ENCODE measurements at regions not wholly inside any gene's neighbourhood (a gene's known extent, or its start where the extent isn't known, plus 50 kb on each side); places are given as distances from the start of the nearest gene placed in this dataset.

GRCh38 chr9:100674419-100675122 lies 96.7 kb downstream of the CAVIN4 start:
- DNase-seq (ENCODE audit: low read depth), result no peak

GRCh38 chr9:100679834-100680233 lies 102.0 kb downstream of the CAVIN4 start:
- H3K4me3 ChIP-seq (ENCODE audit: low read depth, low read length), result no peak overlapping the region
- DNase-seq (ENCODE audit: low read depth), result no peak
- no peak for TF ChIP-seq CTCF (conservative IDR thresholded peaks at IDR 0.05; ENCODE audit: low read depth, low read length)

More at GRCh38 chr9:100674419-100675122, 96.7 kb downstream of the CAVIN4 start:
- H3K4me3 ChIP-seq (ENCODE audit: low read depth, low read length), result no peak overlapping the region
- no peak for TF ChIP-seq CTCF (conservative IDR thresholded peaks at IDR 0.05; ENCODE audit: low read depth, low read length)

GRCh38 chr9:100686420-100686819 lies 108.5 kb downstream of the CAVIN4 start:
- DNase-seq (ENCODE audit: low read depth), result no peak
- no peak overlapping the region for H3K4me3 ChIP-seq (ENCODE audit: low read depth, low read length)
- no peak for TF ChIP-seq CTCF (conservative IDR thresholded peaks at IDR 0.05; ENCODE audit: low read depth, low read length)

GRCh38 chr9:100689635-100690034 lies 111.8 kb downstream of the CAVIN4 start:
- no peak for TF ChIP-seq CTCF (conservative IDR thresholded peaks at IDR 0.05; ENCODE audit: low read depth, low read length)
- no peak overlapping the region for H3K4me3 ChIP-seq (ENCODE audit: low read depth, low read length)
- no peak for DNase-seq (ENCODE audit: low read depth)

GRCh38 chr9:100690438-100690837 lies 112.6 kb downstream of the CAVIN4 start:
- DNase-seq (ENCODE audit: low read depth), result no peak
- H3K4me3 ChIP-seq (ENCODE audit: low read depth, low read length), result no peak overlapping the region
- no peak for TF ChIP-seq CTCF (conservative IDR thresholded peaks at IDR 0.05; ENCODE audit: low read depth, low read length)

- DNase-seq (ENCODE audit: low read depth), result no peak
- H3K4me3 ChIP-seq (ENCODE audit: low read depth, low read length), result no peak overlapping the region
- no peak for TF ChIP-seq CTCF (conservative IDR thresholded peaks at IDR 0.05; ENCODE audit: low read depth, low read length)
Observed at GRCh38 chr9:100697339-100697738, 119.5 kb downstream of the CAVIN4 start.

GRCh38 chr9:100698945-100699344 lies 121.1 kb downstream of the CAVIN4 start:
- DNase-seq (ENCODE audit: low read depth), result no peak
- no peak overlapping the region for H3K4me3 ChIP-seq (ENCODE audit: low read depth, low read length)
- no peak for TF ChIP-seq CTCF (conservative IDR thresholded peaks at IDR 0.05; ENCODE audit: low read depth, low read length)

All from epithelial cell of proximal tubule (primary cell).